MCF 10A (cell line): ENCODE measurements at regions not wholly inside any gene's neighbourhood (a gene's known extent, or its start where the extent isn't known, plus 50 kb on each side); places are given as distances from the start of the nearest gene placed in this dataset.

Source experiments
- BruUV-seq: library from RNA; stranded (reverse); fragments of 400-500 nt; replicated peaks from 2 replicates; lab custom pipeline; 2021; lab: Mats Ljungman, UMichigan
- CTCF ChIA-PET: fragments of 300-600 bp; sonication (Branson Sonifier 250); formaldehyde crosslinking; extraction: SDS; loops from one replicate; lab custom pipeline; 2021; ENCODE audit warnings: antibody characterized with exemption, inconsistent platforms; lab: Yijun Ruan, JAX
- POLR2A ChIA-PET: fragments of 300-600, 350-650 bp; sonication (Branson Sonifier 250); formaldehyde crosslinking; extraction: SDS; loops from one replicate; lab custom pipeline; 2020; ENCODE audit warnings: antibody characterized with exemption, inconsistent platforms; lab: Yijun Ruan, JAX
- DNase-seq: peaks from one replicate; pipeline ENCODE4 v3.0.0-alpha.2; 2018; ENCODE audit not compliant: unreplicated experiment
- H3K27ac Mint-ChIP-seq: one replicate; pipeline ENCODE4 v1.8.0; 2022; ENCODE audit warnings: mild to moderate bottlenecking, low read depth, mixed read lengths; ENCODE audit not compliant: unreplicated experiment
- H3K27me3 Mint-ChIP-seq: one replicate; pipeline ENCODE4 v1.8.0; 2022; ENCODE audit warnings: mixed read lengths; ENCODE audit not compliant: insufficient read depth, unreplicated experiment
- H3K36me3 Mint-ChIP-seq: one replicate; pipeline ENCODE4 v1.8.0; 2022; ENCODE audit warnings: mild to moderate bottlenecking, moderate library complexity, mixed read lengths; ENCODE audit not compliant: insufficient read depth, unreplicated experiment
- H3K4me1 Mint-ChIP-seq: one replicate; pipeline ENCODE4 v1.8.0; 2022; ENCODE audit warnings: mixed read lengths; ENCODE audit not compliant: insufficient read depth, unreplicated experiment
- H3K4me3 Mint-ChIP-seq: one replicate; pipeline ENCODE4 v1.8.0; 2022; ENCODE audit warnings: mild to moderate bottlenecking, moderate library complexity, mixed read lengths; ENCODE audit not compliant: unreplicated experiment
- H3K9me3 Mint-ChIP-seq: one replicate; pipeline ENCODE4 v1.8.0; 2022; ENCODE audit warnings: mixed read lengths; ENCODE audit not compliant: unreplicated experiment
- CTCF ChIP-seq: fragments of 200-600 bp; IDR thresholded peaks from one replicate; pipeline ENCODE4 v1.8.0; 2022; ENCODE audit warnings: antibody characterized with exemption, mild to moderate bottlenecking; ENCODE audit not compliant: unreplicated experiment
- intact Hi-C: fragments of 100-400 bp; cut with micrococcal nuclease; formaldehyde crosslinking; loops from 2 replicates; pipeline ENCODE4 v1.14.1; 2022

- DNase-seq, result no peak
- no peaks in the 10 kb centered on the region for H3K36me3 Mint-ChIP-seq
- CTCF ChIA-PET, result interaction anchor here (0.6 to 0.7 kb wide), 2 partner anchors 172 to 186 kb away, joined by 3 read pairs; no protein-coding TSS in a partner anchor
- intact Hi-C loops, result no loop called here
- BruUV-seq, result no TSS peak
- H3K27me3 Mint-ChIP-seq, result no peaks in the 10 kb centered on the region
- no peak overlapping the region for H3K4me3 Mint-ChIP-seq
- H3K9me3 Mint-ChIP-seq, result no peaks in the 10 kb centered on the region
- no peak overlapping the region for H3K27ac Mint-ChIP-seq
- peaks cover 5% of the 10 kb centered on the region for H3K4me1 Mint-ChIP-seq
- POLR2A ChIA-PET, result no interaction called here
- TF ChIP-seq CTCF, result no peak
These were observed 121.8 kb upstream of the ERRFI1 start for GRCh38 chr1:8147956-8148355.

GRCh38 chr1:8146257-8146855, 120.2 kb upstream of the ERRFI1 start:
- DNase-seq, result no peak
- Mint-ChIP-seq H3K4me1 (peaks cover 11% of the 10 kb centered on the region), H3K27ac (no peak overlapping the region), H3K9me3 (no peaks in the 10 kb centered on the region), H3K27me3 (no peaks in the 10 kb centered on the region), H3K4me3 (no peak overlapping the region), H3K36me3 (no peaks in the 10 kb centered on the region)
- no TSS peak for BruUV-seq
- CTCF ChIA-PET, result interaction anchor here (0.9 to 1.3 kb wide), 2 partner anchors 9 to 13 kb away, joined by 3 to 4 read pairs; no protein-coding TSS in a partner anchor
- intact Hi-C loops, result no loop called here
- POLR2A ChIA-PET, result interaction anchor here (0.7 to 1.4 kb wide), 3 partner anchors 9 to 57 kb away, joined by 3 to 4 read pairs (median 3); no protein-coding TSS in a partner anchor
- TF ChIP-seq CTCF, result no peak

- no peak overlapping the region for H3K4me3 Mint-ChIP-seq
- no peak overlapping the region for H3K27ac Mint-ChIP-seq
- H3K9me3 Mint-ChIP-seq, result no peaks in the 10 kb centered on the region
- ChIA-PET POLR2A (interaction anchor here (0.7 to 1.1 kb wide), 3 partner anchors 9 to 132 kb away, joined by 3 to 4 read pairs (median 3); no protein-coding TSS in a partner anchor), CTCF (interaction anchor here (0.6 to 1.6 kb wide), 4 partner anchors 8 to 106 kb away, joined by 3 to 4 read pairs (median 3); no protein-coding TSS in a partner anchor)
- DNase-seq, result no peak
- TF ChIP-seq CTCF, result no peak
- BruUV-seq, result no TSS peak
- peaks cover 13% of the 10 kb centered on the region for H3K4me1 Mint-ChIP-seq
- H3K36me3 Mint-ChIP-seq, result no peaks in the 10 kb centered on the region
- intact Hi-C loops, result no loop called here
- H3K27me3 Mint-ChIP-seq, result no peaks in the 10 kb centered on the region
These were observed 119.6 kb upstream of the ERRFI1 start for GRCh38 chr1:8145545-8146202.

GRCh38 chr1:8144323-8144722, 118.2 kb upstream of the ERRFI1 start:
- Mint-ChIP-seq H3K27ac (no peak overlapping the region), H3K27me3 (no peaks in the 10 kb centered on the region), H3K4me1 (peaks cover 13% of the 10 kb centered on the region), H3K4me3 (no peak overlapping the region), H3K36me3 (no peaks in the 10 kb centered on the region), H3K9me3 (no peaks in the 10 kb centered on the region)
- BruUV-seq, result no TSS peak
- no peak for DNase-seq
- POLR2A ChIA-PET, result interaction anchor here (0.7 to 2.5 kb wide), 3 partner anchors 10 to 66 kb away, joined by 3 to 26 read pairs (median 3); no protein-coding TSS in a partner anchor
- TF ChIP-seq CTCF, result no peak
- intact Hi-C loops, result loop anchor here (5.0 kb wide), 2 partner anchors 38 to 102 kb away; no protein-coding TSS in a partner anchor
- CTCF ChIA-PET, result interaction anchor here (1.6 kb wide), 1 partner anchor 23 kb away, joined by 3 read pairs; no protein-coding TSS in a partner anchor
